Erythroblast (primary cell): ENCODE measurements at regions not wholly inside any gene's neighbourhood (a gene's known extent, or its start where the extent isn't known, plus 50 kb on each side); places are given as distances from the start of the nearest gene placed in this dataset.

Experiments
- DNase-seq, 2 experiments: peaks; one replicate each; lab custom pipeline; 2025; lab: John Stamatoyannopoulos, UW
- GATA1 ChIP-seq: IDR thresholded peaks from 2 replicates; pipeline ENCODE4 v1.6.1; 2011; ENCODE audit warnings: low read depth, mild to moderate bottlenecking, control low read depth, low read length, moderate library complexity
- POLR2A ChIP-seq: IDR thresholded peaks from 2 replicates; pipeline ENCODE4 v1.6.1; 2011; ENCODE audit warnings: mild to moderate bottlenecking, low read length

GRCh38 chr6:72505446-72505845 lies 116.4 kb upstream of the KCNQ5 start:
- TF ChIP-seq GATA1 (no peak), POLR2A (no peak)
- DNase-seq = no peak

- no peak for DNase-seq
- TF ChIP-seq POLR2A (no peak), GATA1 (no peak)
These were observed 102.0 kb upstream of the KCNQ5 start for GRCh38 chr6:72519871-72520270.

- DNase-seq = no peak
- TF ChIP-seq POLR2A (no peak), GATA1 (no peak)
These were observed 100.2 kb upstream of the KCNQ5 start for GRCh38 chr6:72521684-72522083.

- DNase-seq = peak; percentile 45 to 52
- TF ChIP-seq POLR2A (no peak), GATA1 (no peak)
These were observed 99.1 kb upstream of the KCNQ5 start for GRCh38 chr6:72522735-72523141.

GRCh38 chr6:72524011-72524645 lies 97.7 kb upstream of the KCNQ5 start:
- TF ChIP-seq POLR2A (no peak), GATA1 (no peak)
- no peak for DNase-seq

GRCh38 chr6:72525821-72526510 lies 95.9 kb upstream of the KCNQ5 start:
- DNase-seq = no peak
- no peak for TF ChIP-seq POLR2A
- no peak for TF ChIP-seq GATA1

- no peak for DNase-seq
- TF ChIP-seq POLR2A = no peak
- TF ChIP-seq GATA1 = no peak
These were observed 91.7 kb upstream of the KCNQ5 start for GRCh38 chr6:72530152-72530551.

- DNase-seq = no peak
- TF ChIP-seq GATA1 (no peak), POLR2A (no peak)
These were observed 91.1 kb upstream of the KCNQ5 start for GRCh38 chr6:72530750-72531149.

GRCh38 chr6:72533606-72534005 lies 88.3 kb upstream of the KCNQ5 start:
- no peak for DNase-seq
- TF ChIP-seq GATA1 (no peak), POLR2A (no peak)

- DNase-seq = peak; percentile 9 to 29
- TF ChIP-seq GATA1 (no peak), POLR2A (no peak)
These were observed 87.6 kb upstream of the KCNQ5 start for GRCh38 chr6:72534236-72534635.

GRCh38 chr6:72535124-72535523 lies 86.7 kb upstream of the KCNQ5 start:
- TF ChIP-seq GATA1 = no peak
- no peak for TF ChIP-seq POLR2A
- DNase-seq = no peak

GRCh38 chr6:72547020-72547419 lies 74.8 kb upstream of the KCNQ5 start:
- TF ChIP-seq GATA1 = no peak
- TF ChIP-seq POLR2A = no peak
- DNase-seq = no peak

- TF ChIP-seq POLR2A (no peak), GATA1 (no peak)
- DNase-seq = no peak
These were observed 70.4 kb upstream of the KCNQ5 start for GRCh38 chr6:72551470-72551869.

- DNase-seq = peak; percentile 46 to 55
These were observed 68.9 kb upstream of the KCNQ5 start for GRCh38 chr6:72552938-72553337.

More at GRCh38 chr6:72552938-72553337, 68.9 kb upstream of the KCNQ5 start:
- no peak for TF ChIP-seq GATA1
- no peak for TF ChIP-seq POLR2A
